GM10266 (cell line): ENCODE measurements at regions not wholly inside any gene's neighbourhood (a gene's known extent, or its start where the extent isn't known, plus 50 kb on each side); places are given as distances from the start of the nearest gene placed in this dataset.
A peak's percentile ranks its signal among the peaks of the same experiment; 100 is the strongest.

ENCODE experiments used
- DNase-seq: peaks from one replicate; pipeline ENCODE4 v3.0.0; 2012; ENCODE audit errors: extremely low spot score
- TF ChIP-seq, protein P1 (sequence below): IDR thresholded peaks from 2 replicates; pipeline ENCODE4 v1.5.1; 2012; ENCODE audit warnings: mild to moderate bottlenecking, low read depth; ENCODE audit not compliant: control insufficient read depth, insufficient read depth; ENCODE audit errors: missing control alignments

DNA sequence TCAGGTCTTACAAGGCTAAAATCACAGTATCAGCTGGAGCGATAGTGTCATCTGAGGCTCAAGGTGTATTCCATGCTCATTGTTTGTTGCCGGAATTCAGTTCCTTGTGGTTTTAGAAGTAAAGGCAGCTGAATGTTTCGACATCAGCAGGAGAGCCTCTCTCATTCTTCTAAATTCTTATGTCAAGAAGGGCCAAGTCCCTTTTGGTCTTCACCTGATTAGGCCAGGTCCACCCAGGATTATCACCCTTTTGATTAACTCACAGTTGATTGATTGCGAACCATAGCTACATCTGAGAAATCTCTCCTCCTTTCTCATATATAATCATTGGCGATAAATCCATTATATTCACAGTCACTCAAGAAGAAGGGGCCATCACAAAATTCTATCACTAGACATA lies 806.7 kb upstream of the PRMT6 start:
- no peak for DNase-seq
- TF ChIP-seq, protein P1, sequence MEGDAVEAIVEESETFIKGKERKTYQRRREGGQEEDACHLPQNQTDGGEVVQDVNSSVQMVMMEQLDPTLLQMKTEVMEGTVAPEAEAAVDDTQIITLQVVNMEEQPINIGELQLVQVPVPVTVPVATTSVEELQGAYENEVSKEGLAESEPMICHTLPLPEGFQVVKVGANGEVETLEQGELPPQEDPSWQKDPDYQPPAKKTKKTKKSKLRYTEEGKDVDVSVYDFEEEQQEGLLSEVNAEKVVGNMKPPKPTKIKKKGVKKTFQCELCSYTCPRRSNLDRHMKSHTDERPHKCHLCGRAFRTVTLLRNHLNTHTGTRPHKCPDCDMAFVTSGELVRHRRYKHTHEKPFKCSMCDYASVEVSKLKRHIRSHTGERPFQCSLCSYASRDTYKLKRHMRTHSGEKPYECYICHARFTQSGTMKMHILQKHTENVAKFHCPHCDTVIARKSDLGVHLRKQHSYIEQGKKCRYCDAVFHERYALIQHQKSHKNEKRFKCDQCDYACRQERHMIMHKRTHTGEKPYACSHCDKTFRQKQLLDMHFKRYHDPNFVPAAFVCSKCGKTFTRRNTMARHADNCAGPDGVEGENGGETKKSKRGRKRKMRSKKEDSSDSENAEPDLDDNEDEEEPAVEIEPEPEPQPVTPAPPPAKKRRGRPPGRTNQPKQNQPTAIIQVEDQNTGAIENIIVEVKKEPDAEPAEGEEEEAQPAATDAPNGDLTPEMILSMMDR = no peak

- TF ChIP-seq, protein P1 = no peak
- no peak for DNase-seq
These were observed 801.7 kb upstream of the PRMT6 start for GRCh38 chr1:106254748-106255147.

DNA sequence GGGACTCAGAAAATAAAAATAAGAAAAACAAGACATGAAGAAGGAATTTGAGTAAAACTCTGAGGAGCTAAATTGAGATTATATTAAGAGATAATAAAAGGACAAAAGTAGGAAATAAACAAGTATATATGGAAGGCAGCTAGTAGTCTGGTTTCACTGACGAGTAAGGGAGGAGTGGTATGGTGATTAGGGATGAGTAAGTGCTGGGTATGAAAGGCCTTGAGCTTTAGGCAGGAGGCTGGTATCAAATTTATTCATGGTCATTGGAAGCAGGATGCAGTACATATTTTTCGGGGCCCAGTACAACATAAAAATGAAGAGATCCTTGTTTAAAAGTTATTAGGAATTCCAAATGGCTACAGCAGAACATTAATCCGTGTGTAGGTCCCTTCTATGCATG lies 789.7 kb upstream of the PRMT6 start:
- TF ChIP-seq, protein P1 = no peak
- no peak for DNase-seq

DNA sequence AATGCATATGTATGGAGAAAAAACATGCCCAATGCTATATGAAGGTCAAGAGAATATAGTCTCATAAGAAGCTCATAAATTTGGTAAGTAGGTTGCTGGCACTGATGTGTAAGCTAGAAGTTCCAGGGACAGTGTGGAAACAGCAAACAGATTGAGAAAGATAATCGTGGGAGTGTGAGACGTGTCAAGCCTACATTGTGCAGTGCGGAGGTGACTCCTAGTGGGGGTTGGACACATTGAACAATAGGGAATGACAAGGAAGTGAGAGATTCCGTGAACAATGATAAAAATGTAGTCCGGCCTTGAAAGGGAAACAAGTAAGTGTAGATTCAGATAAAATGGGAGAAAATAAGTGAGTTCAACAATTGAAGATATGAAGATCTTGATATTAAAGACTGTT lies 788.4 kb upstream of the PRMT6 start:
- TF ChIP-seq, protein P1 = peak; percentile 14
- no peak for DNase-seq

GRCh38 chr1:106276871-106277270 lies 779.6 kb upstream of the PRMT6 start:
- TF ChIP-seq, protein P1 = no peak
- DNase-seq = no peak

- TF ChIP-seq, protein P1 = no peak
- DNase-seq = no peak
These were observed 778.7 kb upstream of the PRMT6 start for GRCh38 chr1:106277786-106278185.

GRCh38 chr1:106278716-106279115 lies 777.8 kb upstream of the PRMT6 start:
- DNase-seq = no peak
- TF ChIP-seq, protein P1 = no peak
